Neural progenitor cell (in vitro differentiated cells): ENCODE measurements at regions not wholly inside any gene's neighbourhood (a gene's known extent, or its start where the extent isn't known, plus 50 kb on each side); places are given as distances from the start of the nearest gene placed in this dataset.

Source experiments
- EZH2 ChIP-seq: fragments of 200-600 bp; sonication (generic); IDR thresholded peaks from 2 replicates; pipeline ENCODE4 v1.6.1; 2017; ENCODE audit warnings: antibody characterized with exemption, mild to moderate bottlenecking, moderate library complexity
- TF ChIP-seq, protein P1 (sequence below): fragments of 200-600 bp; sonication (generic); IDR thresholded peaks from 2 replicates; pipeline ENCODE4 v1.5.1; 2017; ENCODE audit warnings: antibody characterized with exemption, mild to moderate bottlenecking

DNA sequence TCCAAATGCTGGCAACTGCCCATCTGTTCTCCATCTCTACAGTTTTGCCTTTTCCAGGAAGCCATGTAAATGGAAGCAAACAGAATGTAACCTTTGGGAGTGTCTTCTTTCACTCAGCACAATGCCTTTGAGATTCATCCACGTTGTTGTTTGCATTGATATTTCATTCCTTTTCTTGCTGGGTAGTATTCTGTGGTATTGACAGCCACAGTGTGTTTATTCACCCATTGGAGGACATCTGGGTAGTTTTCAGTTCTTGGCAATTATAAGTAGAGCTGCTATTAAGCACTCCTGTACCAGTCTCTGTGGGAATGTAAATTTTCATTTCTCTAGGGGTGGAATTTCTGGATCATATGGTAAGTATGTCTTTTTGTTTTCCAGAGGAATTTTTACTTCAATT lies 194.3 kb upstream of the RPS6KA3 start:
- TF ChIP-seq, protein P1, sequence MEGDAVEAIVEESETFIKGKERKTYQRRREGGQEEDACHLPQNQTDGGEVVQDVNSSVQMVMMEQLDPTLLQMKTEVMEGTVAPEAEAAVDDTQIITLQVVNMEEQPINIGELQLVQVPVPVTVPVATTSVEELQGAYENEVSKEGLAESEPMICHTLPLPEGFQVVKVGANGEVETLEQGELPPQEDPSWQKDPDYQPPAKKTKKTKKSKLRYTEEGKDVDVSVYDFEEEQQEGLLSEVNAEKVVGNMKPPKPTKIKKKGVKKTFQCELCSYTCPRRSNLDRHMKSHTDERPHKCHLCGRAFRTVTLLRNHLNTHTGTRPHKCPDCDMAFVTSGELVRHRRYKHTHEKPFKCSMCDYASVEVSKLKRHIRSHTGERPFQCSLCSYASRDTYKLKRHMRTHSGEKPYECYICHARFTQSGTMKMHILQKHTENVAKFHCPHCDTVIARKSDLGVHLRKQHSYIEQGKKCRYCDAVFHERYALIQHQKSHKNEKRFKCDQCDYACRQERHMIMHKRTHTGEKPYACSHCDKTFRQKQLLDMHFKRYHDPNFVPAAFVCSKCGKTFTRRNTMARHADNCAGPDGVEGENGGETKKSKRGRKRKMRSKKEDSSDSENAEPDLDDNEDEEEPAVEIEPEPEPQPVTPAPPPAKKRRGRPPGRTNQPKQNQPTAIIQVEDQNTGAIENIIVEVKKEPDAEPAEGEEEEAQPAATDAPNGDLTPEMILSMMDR: no peak
- TF ChIP-seq EZH2: no peak
